Tibial nerve (tissue), 4 donors: ENCODE measurements at regions not wholly inside any gene's neighbourhood (a gene's known extent, or its start where the extent isn't known, plus 50 kb on each side); places are given as distances from the start of the nearest gene placed in this dataset.

Source experiments
- DNase-seq, 2 donors: peaks; one replicate each; pipeline ENCODE4 v3.0.0-alpha.2; 2019; ENCODE audit warnings: low spot score in 2 of 2
- H3K27ac ChIP-seq, 4 donors: fragments of 200-600 bp; sonication (generic) in 3 of 4; one replicate each; pipeline ENCODE4 v1.5.1; 2017 to 2019; ENCODE audit warnings: mild to moderate bottlenecking in 1 of 4
- H3K27me3 ChIP-seq, 2 donors: fragments of 200-600 bp; sonication (generic) in 1 of 2; one replicate each; pipeline versions ENCODE4 v1.5.1 to v1.6.0; 2017 to 2019
- H3K36me3 ChIP-seq, 3 donors: fragments of 200-600 bp; sonication (generic); one replicate each; pipeline ENCODE4 v1.5.1; 2018 to 2019
- H3K4me1 ChIP-seq, 4 donors: fragments of 200-600 bp; sonication (generic) in 3 of 4; one replicate each; pipeline ENCODE4 v1.5.1; 2017 to 2019
- H3K4me3 ChIP-seq, 4 donors: fragments of 200-600 bp; sonication (generic) in 3 of 4; one replicate each; pipeline ENCODE4 v1.5.1; 2017 to 2019; ENCODE audit warnings: mild to moderate bottlenecking in 1 of 4, moderate library complexity in 1 of 4
- H3K9me3 ChIP-seq, 4 donors: fragments of 200-600 bp; sonication (generic) in 3 of 4; one replicate each; pipeline ENCODE4 v1.5.1; 2017 to 2019
- EP300 ChIP-seq, 2 donors: sonication (generic); formaldehyde crosslinking; IDR thresholded peaks; one replicate each; pipeline ENCODE4 v1.6.1; 2017; ENCODE audit warnings: antibody characterized with exemption in 2 of 2, mild to moderate bottlenecking in 1 of 2
- POLR2A ChIP-seq, 2 donors: fragments of 450-650 bp; IDR thresholded peaks; one replicate each; pipeline ENCODE4 v1.6.1; 2017; ENCODE audit warnings: antibody characterized with exemption in 2 of 2, mild to moderate bottlenecking in 2 of 2, moderate library complexity in 2 of 2
- WGBS, 2 donors: methylation state at CpG; one replicate each; pipeline ENCODE4 v1.1.5; 2018; 5-methylcytosine and 5-hydroxymethylcytosine counted together
- TF ChIP-seq, protein P1 (sequence below), 5 experiments: fragments of 200-600 bp in 3 of 5; fragments of 450-650 bp in 2 of 5; sonication (generic) in 3 of 5; IDR thresholded peaks; one replicate each; pipeline ENCODE4 v1.5.1; 2016 to 2019; ENCODE audit warnings: antibody characterized with exemption in 5 of 5, mild to moderate bottlenecking in 3 of 5, moderate library complexity in 2 of 5

DNA sequence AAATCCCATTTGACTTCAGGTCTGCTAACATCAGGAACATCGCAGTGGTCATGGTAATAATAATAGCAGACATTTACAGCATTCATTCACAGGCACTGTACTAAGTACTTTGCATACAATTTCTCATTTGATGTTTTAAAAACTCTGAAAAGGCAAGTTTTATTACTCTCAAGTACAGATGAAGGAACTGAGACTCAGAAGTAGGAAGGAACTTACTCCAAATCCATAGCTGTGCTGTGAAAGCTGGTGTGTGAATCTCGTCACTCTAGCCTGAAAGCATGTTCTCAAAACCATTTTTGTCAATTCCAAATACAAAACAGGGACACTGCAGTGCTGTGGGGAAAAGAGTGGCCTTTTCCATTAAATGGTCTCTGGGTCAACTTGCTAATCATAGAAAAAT, 179.9 kb downstream of the FAM43A start:
- no peak overlapping the region for H3K27ac ChIP-seq
- 69 to 70% methylated on average over 2 of the region's 2 CpGs for WGBS, 2 donors

DNA sequence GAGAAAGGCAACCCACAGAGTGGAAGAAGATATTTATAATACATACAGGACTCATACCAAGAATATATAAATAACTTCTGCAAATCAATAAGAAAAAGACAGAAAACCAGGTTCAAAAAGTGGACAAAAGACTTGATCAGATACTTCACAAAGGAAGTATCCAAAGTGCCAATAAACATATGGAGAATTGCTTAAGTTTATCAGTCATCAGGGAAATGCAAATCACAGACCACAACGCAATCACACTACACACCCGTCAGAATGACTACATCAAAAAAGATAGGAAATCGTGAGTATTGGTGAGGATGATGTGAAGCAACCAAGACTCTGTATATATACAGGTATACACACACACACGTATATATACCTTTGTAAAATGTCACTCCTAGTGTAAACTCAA, 180.6 kb downstream of the FAM43A start:
- Histone ChIP-seq H3K27ac (no peak overlapping the region), H3K4me1 (peaks cover 0 to 19% (median under 1%) of the 10 kb centered on the region in 4 donors), H3K36me3 (no peaks in the 10 kb centered on the region), H3K4me3 (no peak overlapping the region), H3K27me3 (no peaks in the 10 kb centered on the region), H3K9me3 (peaks cover 0 to 6% (median 0%) of the 10 kb centered on the region in 4 donors)
- TF ChIP-seq, protein P1, sequence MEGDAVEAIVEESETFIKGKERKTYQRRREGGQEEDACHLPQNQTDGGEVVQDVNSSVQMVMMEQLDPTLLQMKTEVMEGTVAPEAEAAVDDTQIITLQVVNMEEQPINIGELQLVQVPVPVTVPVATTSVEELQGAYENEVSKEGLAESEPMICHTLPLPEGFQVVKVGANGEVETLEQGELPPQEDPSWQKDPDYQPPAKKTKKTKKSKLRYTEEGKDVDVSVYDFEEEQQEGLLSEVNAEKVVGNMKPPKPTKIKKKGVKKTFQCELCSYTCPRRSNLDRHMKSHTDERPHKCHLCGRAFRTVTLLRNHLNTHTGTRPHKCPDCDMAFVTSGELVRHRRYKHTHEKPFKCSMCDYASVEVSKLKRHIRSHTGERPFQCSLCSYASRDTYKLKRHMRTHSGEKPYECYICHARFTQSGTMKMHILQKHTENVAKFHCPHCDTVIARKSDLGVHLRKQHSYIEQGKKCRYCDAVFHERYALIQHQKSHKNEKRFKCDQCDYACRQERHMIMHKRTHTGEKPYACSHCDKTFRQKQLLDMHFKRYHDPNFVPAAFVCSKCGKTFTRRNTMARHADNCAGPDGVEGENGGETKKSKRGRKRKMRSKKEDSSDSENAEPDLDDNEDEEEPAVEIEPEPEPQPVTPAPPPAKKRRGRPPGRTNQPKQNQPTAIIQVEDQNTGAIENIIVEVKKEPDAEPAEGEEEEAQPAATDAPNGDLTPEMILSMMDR (IDR thresholded peaks at IDR 0.05), result no peak
- TF ChIP-seq EP300 (IDR thresholded peaks at IDR 0.05), result no peak
- no peak for TF ChIP-seq POLR2A (IDR thresholded peaks at IDR 0.05)
- DNase-seq, result no peak
- 77 to 88% methylated on average over 4 of the region's 4 CpGs for WGBS, 2 donors

More for the DNA sequence above, 179.9 kb downstream of the FAM43A start:
- no peak for DNase-seq
- Histone ChIP-seq H3K4me3 (no peak overlapping the region), H3K36me3 (no peaks in the 10 kb centered on the region), H3K27me3 (no peaks in the 10 kb centered on the region), H3K4me1 (peaks cover 0 to 13% (median 0%) of the 10 kb centered on the region in 4 donors), H3K9me3 (peaks cover 0 to 6% (median 0%) of the 10 kb centered on the region in 4 donors)
- TF ChIP-seq EP300 (IDR thresholded peaks at IDR 0.05), result no peak
- TF ChIP-seq, protein P1 (IDR thresholded peaks at IDR 0.05), result no peak
- TF ChIP-seq POLR2A (IDR thresholded peaks at IDR 0.05), result no peak

DNA sequence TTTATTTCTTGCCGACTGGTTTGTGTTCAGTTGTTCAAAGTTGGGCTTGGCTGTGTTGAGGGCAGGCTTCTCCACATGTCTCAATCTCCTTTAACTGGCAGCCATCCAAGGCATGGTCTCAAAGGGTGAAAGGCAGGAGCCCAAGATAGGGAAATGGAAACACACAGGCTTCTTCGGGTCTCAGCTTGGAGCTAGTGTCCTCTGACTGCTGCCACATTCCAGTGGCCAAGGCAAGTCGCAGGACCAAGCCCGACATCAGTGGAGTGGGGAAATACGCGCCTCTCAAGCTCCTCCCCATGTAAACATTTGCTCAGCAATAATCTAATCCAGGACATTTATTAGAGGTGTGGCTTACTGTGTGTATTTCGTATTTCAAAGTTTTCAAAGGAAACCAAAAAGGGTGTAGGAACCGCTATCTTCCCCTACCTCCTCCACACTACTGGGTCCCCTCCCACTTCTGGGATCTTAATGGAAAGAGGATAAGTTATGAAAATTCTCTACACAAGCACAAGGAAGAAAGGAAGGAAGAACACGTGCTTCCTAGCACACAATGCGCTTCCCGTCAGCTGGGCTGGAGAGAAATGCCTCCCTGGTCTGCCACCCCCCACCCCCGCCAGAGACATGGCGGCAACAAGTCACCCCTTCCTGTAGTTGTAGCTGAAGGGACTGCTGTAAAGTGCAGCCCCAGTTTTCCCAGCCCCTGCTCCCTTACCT, 181.7 kb downstream of the FAM43A start:
- peak in 1 of 2 donors; percentile 53 for DNase-seq
- TF ChIP-seq EP300 (IDR thresholded peaks at IDR 0.05) (peak in 1 of 2 donors; percentile 76), POLR2A (IDR thresholded peaks at IDR 0.05) (no peak)
- peaks cover 0 to 31% (median 12%) of the 10 kb centered on the region in 4 donors for H3K4me1 ChIP-seq
- no peak overlapping the region for H3K4me3 ChIP-seq
- peak overlapping the region in 2 of 4 donors; percentile 36 to 65 for H3K27ac ChIP-seq
- H3K36me3 ChIP-seq, result no peaks in the 10 kb centered on the region
- H3K27me3 ChIP-seq, result no peaks in the 10 kb centered on the region
- 48 to 55% methylated on average over 13 of the region's 13 CpGs for WGBS, 2 donors
- H3K9me3 ChIP-seq, result peaks cover 0 to 6% (median 0%) of the 10 kb centered on the region in 4 donors

DNA sequence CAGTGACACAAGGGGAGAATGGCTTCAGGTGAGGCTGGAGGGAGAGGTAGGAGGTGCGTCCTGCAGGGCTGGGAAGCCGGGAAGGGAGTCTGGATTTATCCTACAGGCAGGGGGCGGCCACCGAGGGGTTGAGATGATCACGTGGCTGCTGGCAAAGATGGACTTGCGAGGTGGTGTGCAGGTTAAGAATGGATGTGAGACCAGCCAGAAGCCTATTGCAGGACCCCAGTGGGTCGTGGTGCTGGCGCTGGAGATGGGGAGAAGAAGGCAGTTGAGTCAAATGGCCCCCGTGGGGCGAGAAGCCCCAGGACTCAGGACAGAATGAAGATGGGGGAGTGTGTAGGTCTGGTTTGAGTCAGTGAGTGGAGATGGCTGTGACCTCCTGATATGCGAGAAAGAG, 183.1 kb downstream of the FAM43A start:
- no peak overlapping the region for H3K4me3 ChIP-seq
- no peak overlapping the region for H3K27ac ChIP-seq
- no peak for TF ChIP-seq EP300 (IDR thresholded peaks at IDR 0.05)
- TF ChIP-seq POLR2A (IDR thresholded peaks at IDR 0.05), result no peak
- TF ChIP-seq, protein P1 (IDR thresholded peaks at IDR 0.05), result no peak
- no peaks in the 10 kb centered on the region for H3K36me3 ChIP-seq
- DNase-seq, result no peak
- WGBS, 2 donors, result 87 to 90% methylated on average over 11 of the region's 11 CpGs
- H3K4me1 ChIP-seq, result peaks cover 0 to 39% (median 17%) of the 10 kb centered on the region in 4 donors
- H3K27me3 ChIP-seq, result no peaks in the 10 kb centered on the region
- peaks cover 0 to 6% (median 0%) of the 10 kb centered on the region in 4 donors for H3K9me3 ChIP-seq

DNA sequence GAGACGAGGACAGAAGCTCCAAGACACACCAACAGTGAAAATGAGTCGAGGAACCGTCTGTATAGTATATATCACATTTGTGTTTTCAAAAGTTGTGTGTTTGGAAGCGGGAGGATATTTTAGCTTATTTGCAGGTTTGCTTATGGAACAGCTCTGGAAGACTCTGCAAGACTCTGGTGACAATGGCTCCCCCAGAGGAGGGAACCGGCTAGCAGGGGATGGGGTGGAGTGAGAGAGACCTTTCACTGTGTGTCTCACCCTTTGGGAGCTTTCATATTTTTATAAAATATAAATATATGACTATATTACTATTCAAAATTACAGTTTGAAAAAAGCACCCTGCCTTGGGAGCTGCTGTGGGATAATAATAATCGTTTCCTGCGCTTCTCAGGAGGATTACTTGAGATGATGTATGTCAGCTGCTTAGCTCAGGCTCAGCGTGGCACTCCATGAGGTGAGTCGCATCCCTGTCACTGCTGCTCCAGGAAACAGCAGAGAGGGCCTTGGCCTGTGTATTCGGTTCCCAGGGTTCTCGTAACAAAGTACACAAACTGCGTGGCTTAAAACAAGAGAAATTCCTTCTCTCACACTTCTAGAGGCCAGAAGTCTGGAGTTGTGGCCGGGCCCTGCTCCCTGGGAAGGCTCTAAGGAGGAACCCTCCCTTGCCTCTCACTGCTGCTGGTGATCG, 183.9 kb downstream of the FAM43A start:
- no peaks in the 10 kb centered on the region for H3K36me3 ChIP-seq
- no peaks in the 10 kb centered on the region for H3K27me3 ChIP-seq
- TF ChIP-seq, protein P1 (IDR thresholded peaks at IDR 0.05), result no peak
- no peak for TF ChIP-seq EP300 (IDR thresholded peaks at IDR 0.05)
- no peak for TF ChIP-seq POLR2A (IDR thresholded peaks at IDR 0.05)
- peaks cover 0 to 39% (median 17%) of the 10 kb centered on the region in 4 donors for H3K4me1 ChIP-seq
- no peak overlapping the region for H3K27ac ChIP-seq
- 87 to 91% methylated on average over 14 of the region's 14 CpGs for WGBS, 2 donors
- peaks cover 0 to 6% (median 0%) of the 10 kb centered on the region in 4 donors for H3K9me3 ChIP-seq
- DNase-seq, result no peak
- no peak overlapping the region for H3K4me3 ChIP-seq
